ENCODE measurements at regions not wholly inside any gene's neighbourhood (a gene's known extent, or its start where the extent isn't known, plus 50 kb on each side); places are given as distances from the start of the nearest gene placed in this dataset.

DNA sequence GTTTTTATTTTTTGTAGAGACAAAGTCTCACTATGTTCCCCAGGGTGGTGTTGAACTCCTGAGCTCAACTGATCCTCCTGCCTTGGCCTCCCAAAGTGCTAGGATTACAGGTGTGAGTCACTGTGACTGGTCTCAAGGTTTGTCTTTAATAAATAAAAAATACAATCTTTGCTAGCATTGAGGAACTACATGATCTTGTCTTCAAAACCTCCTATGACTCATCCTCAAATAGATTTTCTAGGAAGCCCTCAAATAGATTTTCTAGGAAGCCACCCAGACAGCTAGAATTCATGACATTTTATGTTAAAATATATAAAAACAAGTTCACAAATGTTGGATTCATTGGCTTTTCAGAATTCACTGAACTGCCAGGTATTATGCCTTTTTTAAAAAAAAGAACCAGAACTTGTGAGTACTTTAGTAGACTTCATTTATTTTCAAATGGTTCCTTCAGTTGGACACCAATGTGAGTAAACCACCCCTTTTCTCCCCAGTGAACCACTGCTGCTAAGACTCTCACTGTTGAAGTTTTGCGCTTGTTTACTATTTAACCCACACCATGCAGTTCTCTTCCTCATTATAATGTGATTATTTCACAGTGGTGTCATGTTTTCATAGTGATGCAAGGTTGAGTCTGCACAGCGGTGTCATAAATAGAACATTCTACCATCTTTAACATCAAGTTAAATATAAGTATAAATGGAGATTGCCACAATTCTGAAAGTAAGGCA lies 303.9 kb downstream of the CASP12 start:
- DNase-seq (ENCODE audit: low spot score), result no peak

DNA sequence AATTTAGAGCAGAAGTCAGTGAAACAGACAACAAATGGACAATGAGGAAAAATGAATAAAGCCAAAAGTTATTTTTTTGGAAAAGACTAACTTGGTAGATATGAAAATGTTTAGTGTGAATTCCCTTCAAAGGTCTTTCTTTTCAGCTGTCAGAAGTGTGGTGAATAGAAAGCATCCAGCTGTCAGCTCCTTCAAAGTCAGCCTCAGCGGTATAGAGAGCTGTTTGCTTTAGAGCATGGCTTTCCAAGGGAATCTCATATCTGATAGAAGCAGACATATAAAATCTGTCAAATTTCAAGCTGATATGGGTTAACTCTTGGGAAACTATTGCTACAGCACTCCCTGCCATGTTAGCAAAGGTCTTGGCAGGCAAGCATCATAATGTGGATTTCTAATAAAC lies 309.3 kb downstream of the CASP12 start:
- DNase-seq (ENCODE audit: low spot score), result no peak

DNA sequence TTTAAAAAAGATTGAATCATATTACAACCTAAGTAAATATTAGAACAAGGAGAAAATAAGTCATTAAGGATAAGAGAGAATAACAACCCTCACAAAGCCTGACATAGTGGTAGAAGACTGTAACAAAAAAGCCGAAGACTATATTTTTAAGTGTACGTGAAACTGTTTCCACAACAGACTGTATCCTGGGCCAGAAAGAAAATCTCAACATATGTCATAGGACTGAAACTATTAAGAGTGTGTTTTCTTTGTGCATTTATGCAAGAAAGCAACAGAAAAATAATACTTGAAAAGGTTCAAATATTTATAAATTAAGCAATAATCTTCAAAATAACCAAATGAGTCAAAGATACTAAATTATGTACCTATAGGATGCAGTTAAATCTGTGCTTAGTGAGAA lies 309.8 kb downstream of the CASP12 start:
- DNase-seq (ENCODE audit: low spot score), result no peak

DNA sequence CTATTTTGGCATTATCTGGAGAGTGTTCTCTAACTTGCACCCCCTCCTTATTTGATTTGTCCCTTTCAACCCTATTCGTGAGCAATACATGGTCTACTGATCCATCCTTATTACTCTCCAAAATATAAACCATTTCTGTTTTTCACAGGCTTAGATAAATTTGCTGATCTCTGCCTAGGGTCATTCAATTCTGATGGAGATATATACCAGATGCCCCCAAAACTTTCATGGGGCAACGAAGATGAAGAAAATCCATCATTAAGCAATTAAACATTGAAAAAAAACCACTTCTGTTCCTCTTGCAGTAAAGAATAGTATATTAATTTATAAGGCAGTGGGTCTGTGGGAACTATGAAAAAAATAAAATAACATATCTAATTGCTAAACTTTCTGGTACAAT lies 313.4 kb downstream of the CASP12 start:
- no peak for DNase-seq (ENCODE audit: low spot score)

DNA sequence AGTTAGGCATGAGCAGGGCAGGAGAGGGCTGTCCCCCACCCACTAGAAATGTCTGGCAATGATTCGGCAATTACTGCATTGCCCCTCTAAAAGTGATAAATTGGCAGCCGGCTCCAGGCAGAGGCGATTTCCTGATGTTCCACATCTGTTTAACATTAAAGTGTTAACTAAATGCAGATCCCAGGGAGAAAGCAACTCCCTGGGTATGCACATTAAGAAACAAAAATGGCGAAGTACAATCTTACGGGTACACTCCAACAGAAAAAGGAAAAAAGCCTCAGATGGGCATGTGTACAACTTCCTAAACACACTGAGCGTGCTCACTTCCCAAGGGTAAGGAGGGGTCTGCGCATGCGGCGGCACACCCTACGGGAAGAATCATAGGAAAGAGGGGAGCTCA lies 314.4 kb downstream of the CASP12 start:
- DNase-seq (ENCODE audit: low spot score), result no peak

DNA sequence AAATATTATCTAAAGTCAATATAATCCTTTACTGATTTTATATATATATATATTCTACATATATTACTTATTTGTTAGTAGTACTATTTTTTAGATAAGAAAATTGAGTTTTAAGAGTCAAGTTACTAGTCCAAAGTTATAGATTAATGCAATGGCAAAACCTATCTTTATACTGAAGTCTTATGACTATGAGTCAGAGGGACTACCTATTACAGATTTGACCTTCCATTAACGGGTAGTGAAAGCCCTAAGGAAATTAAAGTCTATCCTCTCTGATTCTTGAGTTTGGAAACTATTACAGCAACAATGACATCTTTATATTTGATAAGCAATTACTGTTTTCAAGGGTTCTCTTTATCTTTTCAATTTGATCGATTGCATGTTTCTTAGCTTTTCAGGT lies 315.8 kb downstream of the CASP12 start:
- no peak for DNase-seq (ENCODE audit: low spot score)

DNA sequence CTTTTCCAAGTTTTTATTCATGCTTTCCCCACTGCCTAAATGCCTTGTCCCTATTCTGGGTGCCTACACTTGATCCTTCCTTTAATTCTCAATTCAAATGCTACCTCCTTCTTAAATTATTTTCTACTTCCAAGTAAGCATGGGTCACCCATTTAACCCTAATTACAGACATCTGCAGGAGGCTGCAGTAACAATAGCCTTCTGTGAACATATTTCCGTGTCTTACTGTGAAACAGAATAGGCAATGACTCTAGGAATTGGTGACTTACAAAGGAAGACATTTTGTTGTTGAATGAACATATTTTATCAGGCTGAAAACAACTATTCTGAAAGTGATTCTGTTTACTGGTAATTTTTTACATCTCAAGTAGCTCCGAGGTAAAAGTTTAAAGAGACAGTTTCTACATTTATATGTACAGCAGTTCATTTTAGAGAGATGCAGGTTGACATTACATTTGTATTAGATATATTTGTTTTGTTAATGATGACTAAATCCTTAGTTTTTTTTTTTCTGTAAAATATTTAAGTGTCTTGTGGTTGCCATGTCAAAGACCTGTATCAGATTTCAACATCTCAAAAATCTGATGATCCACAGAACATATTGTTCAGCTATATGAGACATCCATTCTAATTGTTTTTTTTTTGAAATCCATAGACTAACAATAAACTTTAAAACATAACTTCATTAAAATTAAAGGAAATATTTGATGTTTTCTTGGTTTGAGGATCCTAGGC lies 316.8 kb downstream of the CASP12 start:
- no peak for DNase-seq (ENCODE audit: low spot score)

DNA sequence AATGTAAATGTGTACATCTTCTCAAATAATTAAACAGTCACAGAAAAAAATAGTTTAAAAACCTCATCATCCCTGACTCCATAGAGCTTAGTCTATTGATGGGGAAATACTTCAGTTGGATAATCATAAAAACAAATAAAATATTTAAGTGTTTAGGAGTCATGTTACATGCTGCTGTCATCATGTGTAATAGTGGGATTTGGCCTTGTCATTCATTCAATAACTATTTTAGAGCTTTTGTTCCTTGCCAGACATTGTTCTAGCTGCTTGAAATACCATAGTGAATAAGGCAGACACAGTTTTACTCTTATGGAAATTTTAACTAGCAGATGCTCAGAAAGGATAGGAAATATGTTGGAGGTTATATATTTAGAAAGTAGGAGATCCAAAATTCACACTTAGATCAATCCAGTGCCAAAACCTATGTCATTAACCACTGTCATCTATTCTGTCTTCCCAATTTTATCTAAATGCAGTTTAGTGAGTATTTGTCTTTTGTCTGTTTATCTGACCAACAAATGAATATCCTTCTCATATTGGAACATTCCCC lies 324.7 kb downstream of the CASP12 start:
- DNase-seq (ENCODE audit: low spot score), result no peak

DNA sequence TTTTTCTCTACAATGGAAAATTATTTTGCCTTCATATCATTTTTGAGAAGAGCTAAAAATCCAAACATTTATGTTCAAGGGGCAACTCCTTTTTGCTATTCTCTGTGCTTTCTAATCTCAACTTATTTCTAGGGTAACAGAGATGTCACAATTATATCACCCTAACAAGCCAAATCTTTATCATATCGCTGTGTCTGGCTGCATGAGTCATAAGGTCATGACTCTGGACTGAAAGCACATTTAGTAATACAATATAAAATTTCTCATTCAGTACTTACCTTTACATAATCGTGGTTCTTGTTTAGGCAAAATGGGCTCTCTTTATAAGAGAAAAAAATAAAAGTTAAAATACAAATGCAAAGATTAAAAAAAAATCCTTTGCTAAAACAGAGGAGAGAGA lies 326.0 kb downstream of the CASP12 start:
- DNase-seq (ENCODE audit: low spot score), result no peak

DNA sequence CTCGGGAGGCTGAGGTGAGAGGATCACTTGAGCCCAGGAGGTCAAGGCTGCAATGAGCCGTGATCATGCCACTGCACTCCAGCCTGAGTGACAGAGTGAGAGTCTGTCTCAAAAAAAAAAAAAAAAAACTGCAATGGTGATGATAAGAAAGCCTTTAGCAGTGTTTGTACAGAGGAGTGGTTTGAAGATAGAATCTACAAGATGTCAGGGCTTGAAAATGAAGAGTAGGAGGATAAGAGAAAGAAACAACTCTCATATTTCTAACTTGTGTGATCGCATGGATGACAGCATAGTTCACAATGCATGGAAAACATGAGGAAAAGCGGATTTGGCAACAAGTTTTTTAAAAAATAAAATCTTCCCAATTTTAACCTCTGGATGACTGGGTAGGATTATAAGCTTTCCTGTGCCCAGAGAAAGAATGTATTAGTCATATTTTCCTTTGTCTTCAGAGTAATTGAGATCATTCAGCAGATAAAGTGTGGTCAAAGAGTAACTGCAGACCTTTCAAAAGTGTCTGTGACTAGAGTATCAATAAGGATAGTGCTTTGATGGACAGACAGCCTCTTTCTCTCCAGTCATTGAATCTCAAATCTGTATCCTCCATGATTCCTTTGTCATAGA lies 328.1 kb downstream of the CASP12 start:
- DNase-seq (ENCODE audit: low spot score), result no peak

DNA sequence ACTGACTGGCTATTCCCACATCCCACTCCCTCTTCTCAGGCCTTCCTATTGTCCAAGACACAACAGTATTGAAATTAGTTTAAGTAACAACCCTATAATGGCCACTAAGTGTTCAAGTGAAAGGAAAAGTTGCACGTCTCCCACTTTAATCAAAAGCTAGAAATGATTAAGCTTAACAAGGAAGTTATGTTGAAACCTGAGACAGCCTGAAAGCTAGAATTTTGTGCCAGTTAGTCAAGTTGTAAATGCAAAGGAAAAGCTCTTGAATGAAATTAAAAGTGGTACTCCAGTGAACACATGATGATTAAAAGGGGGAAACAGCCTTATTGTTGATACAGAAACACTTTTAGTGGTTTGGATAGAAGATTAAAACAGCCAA lies 332.7 kb downstream of the CASP12 start:
- DNase-seq (ENCODE audit: low spot score), result no peak

DNA sequence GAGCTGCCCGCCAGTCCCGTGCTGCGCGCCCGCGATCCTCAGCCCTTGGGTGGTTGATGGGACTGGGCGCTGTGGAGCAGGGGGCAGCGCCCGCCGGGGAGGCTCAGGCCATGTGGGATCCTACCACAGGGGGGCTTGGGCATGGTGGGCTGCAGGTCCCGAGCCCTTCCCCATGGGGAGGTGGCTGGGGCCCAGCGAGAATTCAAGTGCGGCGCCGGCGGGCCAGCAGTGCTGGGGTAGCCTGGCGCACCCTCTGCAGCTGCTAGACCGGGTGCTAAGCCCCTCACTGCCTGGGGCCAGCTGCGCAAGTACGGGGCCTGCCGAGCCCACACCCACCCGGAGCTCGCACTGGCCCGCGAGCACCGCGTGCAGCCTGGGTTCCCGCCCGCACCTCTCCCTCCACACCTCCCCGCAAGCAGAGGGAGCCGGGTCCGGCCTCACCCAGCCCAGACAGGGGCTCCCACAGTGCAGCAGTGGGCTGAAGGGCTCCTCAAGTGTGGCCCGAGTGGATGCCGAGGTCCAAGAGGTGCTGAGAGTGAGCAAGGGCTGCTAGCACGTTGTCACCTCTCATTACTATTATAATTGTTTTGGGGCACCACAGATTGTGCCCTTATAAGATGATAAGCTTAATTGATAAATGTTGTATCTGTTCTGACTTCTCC lies 333.2 kb downstream of the CASP12 start:
- DNase-seq (ENCODE audit: low spot score), result no peak

DNA sequence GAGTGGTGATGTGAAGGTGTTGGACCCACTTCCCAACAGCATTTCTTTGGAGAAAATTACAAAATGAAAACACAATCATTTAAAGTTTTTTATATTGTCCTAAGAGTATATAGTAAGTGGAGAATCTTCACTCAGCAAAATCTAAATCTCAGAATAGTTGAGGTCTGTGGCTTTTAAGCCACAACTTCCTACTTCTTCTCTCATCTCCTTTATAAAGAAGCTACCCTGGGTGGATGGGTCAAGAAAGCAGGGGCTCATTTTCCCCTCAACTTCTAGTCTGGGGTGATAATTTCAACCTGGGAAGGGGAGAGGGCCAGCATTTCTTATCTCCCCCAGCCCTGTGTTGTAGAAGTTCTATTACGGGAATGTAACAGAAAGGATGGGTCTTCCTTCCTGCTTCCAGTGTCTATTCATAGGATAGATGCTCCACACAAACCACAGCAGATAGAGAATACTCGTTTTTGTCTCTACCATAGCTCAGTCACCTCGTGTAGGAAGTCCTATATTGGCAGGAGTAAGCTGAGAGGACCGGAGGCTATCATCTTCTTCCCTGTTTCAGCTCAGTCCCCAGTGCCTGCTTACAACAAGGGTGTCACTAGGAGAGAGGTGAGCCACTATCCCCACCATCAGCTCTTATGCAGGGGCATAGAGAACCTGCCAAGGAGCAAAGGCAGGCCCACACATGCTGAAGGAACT lies 341.5 kb downstream of the CASP12 start:
- DNase-seq (ENCODE audit: low spot score), result no peak

DNA sequence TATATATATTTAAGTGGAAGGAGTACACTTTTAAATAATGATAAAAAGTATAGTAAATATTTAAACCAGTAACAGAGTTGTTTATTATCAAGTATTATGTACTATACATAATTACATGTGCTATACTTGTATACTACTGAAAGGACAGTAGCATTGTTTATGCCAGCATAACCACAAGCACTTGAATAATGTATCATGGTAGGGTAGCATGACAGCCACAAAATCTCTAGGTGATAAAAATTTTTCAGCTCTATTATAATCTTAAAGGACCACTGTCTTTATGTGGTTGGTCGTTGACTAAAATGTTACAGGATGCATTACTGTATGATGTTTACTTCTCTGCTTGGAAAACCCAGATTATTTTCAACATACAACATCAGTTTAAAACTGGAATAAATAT lies 349.2 kb downstream of the CASP12 start:
- no peak for DNase-seq (ENCODE audit: low spot score)

DNA sequence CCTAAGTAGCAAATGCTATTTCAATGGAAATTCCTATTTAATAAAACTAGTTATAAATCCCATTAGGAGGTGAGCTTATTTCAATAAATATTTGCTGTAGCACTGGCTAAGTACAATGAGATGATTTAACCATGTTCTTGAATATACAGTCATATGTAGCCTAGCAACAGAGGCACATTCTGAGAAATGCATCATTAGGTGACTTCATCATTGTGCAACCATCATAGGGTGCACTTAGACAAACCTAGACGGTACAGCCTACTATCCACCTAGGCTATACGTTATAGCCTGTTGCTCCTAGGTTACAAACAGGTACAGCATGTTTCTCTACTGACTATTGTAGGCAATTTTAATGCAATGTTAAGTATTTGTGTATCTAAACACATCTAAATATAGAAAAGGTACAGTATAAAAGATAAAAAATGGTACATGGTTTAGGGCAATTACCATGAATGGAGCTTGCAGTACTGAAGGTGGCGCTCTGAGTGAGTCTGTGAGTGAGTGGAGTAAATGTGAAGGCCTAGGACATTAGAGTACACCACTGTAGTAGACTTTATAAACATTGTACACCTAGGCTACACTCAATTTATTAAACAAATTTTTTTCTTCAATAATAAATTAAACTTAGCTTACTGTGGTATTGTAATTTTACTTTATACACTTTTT lies 350.1 kb downstream of the CASP12 start:
- no peak for DNase-seq (ENCODE audit: low spot score)

DNA sequence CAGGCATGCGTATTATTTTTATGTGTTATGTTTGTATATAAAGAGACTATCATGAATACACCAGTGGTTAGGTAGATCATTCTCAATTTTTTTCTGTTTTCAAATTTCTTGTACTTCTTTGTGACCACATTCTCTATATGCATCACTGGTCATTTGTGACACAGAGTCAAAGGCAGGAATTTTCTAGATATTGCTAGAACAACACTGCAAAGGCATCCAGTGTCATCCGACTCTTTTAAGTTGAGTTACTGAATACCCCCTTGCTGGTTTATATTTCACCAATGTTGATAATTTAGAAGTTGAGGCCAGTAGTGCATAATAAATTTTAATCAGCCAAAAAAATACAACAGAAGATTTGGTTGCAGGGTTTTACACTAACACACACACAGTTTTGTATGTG lies 351.8 kb downstream of the CASP12 start:
- DNase-seq (ENCODE audit: low spot score), result no peak

DNA sequence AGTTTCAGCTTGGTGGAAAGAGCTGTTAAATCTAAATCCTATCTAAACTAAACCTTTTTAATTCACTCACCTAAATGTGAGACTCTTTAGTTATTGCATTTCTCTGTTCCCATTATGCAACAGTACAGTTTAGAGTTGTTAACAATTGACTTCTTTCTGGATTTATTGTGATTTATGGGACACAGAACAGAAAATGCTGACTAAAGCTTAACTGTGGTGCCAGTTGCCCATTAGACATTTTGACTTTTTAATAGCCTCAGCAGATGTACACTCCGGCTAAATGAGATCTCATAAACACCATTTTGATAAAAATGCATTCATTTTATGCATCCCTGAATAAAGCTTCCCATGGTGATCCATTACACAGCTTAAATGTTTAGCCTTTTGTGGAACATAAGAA lies 356.6 kb downstream of the CASP12 start:
- no peak for DNase-seq (ENCODE audit: low spot score)

DNA sequence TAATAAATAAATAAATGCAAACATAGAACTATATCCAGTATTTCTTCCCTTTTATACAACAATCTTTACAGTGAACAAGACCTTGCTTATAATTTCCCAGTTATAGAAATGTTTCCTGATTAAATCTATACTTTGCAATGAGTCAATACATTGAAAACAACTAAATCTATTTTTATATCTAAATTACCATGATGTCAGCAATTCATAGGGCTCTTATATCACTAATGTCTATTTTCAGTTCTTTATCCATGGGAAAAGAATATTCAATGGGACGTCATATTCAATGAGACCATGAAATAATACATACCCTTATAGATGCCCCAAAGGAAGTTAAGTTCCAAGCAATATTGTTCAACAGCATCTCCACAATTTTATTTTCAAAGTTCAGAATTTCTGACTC lies 359.9 kb downstream of the CASP12 start:
- DNase-seq (ENCODE audit: low spot score), result no peak

DNA sequence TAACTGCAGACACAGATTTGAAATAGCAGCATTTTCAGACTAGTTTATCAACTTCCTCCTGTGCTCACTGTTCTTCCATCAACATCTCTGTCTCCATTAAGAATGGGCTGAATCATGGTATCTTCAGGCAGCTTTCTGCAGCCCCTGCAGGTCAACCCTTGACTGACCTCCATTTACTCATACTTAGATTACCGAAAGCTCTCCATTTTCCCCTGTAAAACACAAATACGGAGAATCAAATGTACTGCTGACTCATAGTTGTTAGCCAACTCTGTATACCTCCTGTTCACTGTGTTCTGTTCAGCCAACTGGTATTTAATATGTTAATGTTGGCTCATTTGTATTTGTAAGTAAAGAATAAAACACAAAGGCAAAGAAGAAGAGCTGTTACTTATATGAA lies 364.0 kb downstream of the CASP12 start:
- no peak for DNase-seq (ENCODE audit: low spot score)

DNA sequence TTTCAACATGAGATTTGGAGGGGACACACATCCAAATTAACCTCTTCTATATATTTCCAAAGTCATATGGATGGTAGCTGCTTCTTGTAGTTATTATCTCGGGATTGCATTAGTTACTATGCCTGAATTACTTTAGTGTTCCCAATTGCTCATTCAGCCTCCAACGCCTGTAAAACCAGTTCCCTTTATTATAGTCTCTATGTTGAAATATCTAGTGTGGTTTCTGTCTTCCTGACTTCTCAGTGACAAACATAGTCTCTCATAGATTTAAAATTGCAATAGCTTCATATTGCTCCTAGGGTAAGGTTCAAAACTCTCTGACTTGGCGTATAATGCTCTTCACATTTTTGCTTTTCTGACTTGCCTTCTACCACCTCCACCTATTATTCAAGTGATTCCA lies 366.4 kb downstream of the CASP12 start:
- DNase-seq (ENCODE audit: low spot score), result no peak

DNA sequence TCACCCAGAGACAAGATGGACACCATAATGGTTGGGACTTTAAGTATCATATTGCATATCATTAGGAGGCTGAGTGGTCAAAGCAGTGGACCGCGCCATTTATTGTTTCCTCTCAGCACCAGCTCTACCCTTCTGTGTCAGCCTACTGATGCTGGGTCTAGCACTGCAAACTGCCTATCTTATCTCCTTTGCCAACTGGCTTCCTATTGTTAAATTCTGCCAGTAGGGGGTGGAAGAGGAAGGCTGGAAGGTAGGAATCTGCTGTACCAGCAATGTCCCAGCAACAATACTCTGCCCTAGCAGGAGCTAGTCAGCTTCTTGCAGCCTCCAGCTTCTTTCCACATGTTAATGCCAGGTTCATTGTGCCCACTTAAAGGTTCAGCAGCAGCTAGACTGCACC lies 367.1 kb upstream of the PDGFD start:
- no peak for DNase-seq (ENCODE audit: low spot score)

DNA sequence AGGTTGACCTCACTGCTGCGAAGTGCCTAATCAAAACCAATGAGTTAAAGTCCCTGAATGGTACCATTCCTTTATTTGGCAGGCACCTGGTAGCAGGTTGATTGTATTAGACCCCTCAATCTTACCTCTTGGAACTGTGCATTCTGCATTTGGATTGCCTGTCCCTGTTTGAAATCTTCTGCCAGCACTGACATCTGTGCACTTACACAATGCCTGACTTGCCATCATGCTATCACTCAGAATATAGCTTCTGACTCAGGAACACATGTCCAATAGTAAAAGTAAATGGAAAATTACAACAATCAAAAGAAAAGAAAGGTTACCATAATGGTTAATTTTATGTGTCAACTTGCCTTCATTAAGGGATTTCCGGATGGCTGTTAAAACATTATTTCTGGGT lies 366.0 kb upstream of the PDGFD start:
- DNase-seq (ENCODE audit: low spot score), result no peak
